GM10248 (cell line): ENCODE measurements at regions not wholly inside any gene's neighbourhood (a gene's known extent, or its start where the extent isn't known, plus 50 kb on each side); places are given as distances from the start of the nearest gene placed in this dataset.

Experiments
- CTCF ChIA-PET: fragments of 300-600 bp; sonication (Branson Sonifier 250); formaldehyde crosslinking; extraction: SDS; loops from one replicate; lab custom pipeline; 2021; ENCODE audit warnings: antibody characterized with exemption; lab: Yijun Ruan, JAX
- POLR2A ChIA-PET: fragments of 350-650 bp; sonication (Branson Sonifier 250); formaldehyde crosslinking; extraction: SDS; loops from one replicate; lab custom pipeline; 2020; ENCODE audit warnings: antibody characterized with exemption; lab: Yijun Ruan, JAX
- DNase-seq: peaks from one replicate; pipeline ENCODE4 v3.0.0; 2012; ENCODE audit errors: extremely low spot score
- TF ChIP-seq, protein P1 (sequence below): IDR thresholded peaks from 2 replicates; pipeline ENCODE4 v1.5.1; 2012; ENCODE audit warnings: mild to moderate bottlenecking, low read depth; ENCODE audit errors: extremely low read depth, missing control alignments, control extremely low read depth

DNA sequence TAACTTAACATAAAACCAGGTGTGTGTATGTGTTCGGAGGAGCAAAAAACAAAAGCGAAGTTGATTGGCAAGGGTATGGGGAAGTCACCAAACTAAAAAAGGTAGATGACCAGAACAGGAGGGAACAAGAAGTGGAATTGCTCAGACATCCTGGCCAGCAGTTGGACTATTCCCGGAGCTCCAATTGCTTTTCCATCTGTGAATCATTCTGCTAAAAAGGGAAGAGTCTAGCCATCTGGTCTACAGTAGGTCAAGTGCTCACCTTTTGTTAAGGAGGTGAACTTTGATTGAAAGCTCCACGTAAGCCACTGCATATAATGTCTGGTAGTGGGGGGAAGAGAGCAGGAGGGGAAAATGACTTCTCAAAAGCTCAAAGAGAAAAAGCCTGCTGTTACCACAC lies 50.0 kb upstream of the BET1 start:
- TF ChIP-seq, protein P1, sequence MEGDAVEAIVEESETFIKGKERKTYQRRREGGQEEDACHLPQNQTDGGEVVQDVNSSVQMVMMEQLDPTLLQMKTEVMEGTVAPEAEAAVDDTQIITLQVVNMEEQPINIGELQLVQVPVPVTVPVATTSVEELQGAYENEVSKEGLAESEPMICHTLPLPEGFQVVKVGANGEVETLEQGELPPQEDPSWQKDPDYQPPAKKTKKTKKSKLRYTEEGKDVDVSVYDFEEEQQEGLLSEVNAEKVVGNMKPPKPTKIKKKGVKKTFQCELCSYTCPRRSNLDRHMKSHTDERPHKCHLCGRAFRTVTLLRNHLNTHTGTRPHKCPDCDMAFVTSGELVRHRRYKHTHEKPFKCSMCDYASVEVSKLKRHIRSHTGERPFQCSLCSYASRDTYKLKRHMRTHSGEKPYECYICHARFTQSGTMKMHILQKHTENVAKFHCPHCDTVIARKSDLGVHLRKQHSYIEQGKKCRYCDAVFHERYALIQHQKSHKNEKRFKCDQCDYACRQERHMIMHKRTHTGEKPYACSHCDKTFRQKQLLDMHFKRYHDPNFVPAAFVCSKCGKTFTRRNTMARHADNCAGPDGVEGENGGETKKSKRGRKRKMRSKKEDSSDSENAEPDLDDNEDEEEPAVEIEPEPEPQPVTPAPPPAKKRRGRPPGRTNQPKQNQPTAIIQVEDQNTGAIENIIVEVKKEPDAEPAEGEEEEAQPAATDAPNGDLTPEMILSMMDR = no peak
- ChIA-PET POLR2A (no interaction called here), CTCF (interaction anchor here (0.6 to 2.7 kb wide), 2 partner anchors 13 to 152 kb away, joined by 3 to 11 read pairs; no protein-coding TSS in a partner anchor)
- DNase-seq = no peak

DNA sequence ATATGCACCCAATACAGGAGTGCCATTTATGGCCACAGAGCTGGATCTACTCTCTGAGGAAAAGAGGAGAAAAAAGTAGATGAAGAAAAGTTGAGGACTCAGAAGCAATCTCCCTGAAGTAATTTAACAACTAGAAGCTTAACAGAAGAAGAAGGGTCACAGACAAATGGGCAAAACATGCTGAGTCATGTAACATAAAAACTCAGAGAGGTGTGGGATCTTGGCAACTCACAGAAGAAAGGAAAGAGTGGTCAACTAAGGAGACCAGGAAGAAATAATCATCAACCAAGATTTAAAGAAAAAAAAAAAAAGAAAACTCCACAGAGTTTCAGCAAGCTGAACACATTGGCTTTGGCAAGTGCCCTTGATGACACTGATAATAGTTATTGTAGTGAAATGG lies 51.8 kb upstream of the BET1 start:
- POLR2A ChIA-PET = no interaction called here
- no peak for DNase-seq
- TF ChIP-seq, protein P1 = no peak
- CTCF ChIA-PET = interaction anchor here (1.6 to 2.7 kb wide), 4 partner anchors 10 to 36 kb away, joined by 3 to 11 read pairs (median 6); no protein-coding TSS in a partner anchor

DNA sequence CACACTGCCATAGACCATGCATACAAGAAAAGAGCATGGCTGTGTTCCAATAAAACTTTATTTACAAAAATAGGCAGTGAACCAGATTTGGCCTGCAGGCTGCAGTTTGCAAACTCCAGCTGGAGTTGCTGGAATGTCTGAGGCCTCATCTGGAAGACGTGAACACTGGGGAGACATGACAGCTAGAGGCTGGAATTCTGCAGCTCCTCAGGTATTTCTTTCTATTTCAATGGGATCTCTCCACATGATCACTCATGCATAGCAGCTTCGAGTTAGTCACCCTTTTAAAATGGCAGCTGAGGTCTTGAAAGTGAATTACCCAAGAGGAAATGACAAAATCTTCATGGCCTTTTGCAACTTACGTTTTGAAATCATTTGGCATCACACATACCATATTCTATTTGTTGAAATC lies 52.6 kb upstream of the BET1 start:
- CTCF ChIA-PET = interaction anchor here (1.3 to 2.0 kb wide), 4 partner anchors 11 to 35 kb away, joined by 3 to 7 read pairs (median 4); no protein-coding TSS in a partner anchor
- POLR2A ChIA-PET = no interaction called here
- DNase-seq = no peak
- TF ChIP-seq, protein P1 = no peak

DNA sequence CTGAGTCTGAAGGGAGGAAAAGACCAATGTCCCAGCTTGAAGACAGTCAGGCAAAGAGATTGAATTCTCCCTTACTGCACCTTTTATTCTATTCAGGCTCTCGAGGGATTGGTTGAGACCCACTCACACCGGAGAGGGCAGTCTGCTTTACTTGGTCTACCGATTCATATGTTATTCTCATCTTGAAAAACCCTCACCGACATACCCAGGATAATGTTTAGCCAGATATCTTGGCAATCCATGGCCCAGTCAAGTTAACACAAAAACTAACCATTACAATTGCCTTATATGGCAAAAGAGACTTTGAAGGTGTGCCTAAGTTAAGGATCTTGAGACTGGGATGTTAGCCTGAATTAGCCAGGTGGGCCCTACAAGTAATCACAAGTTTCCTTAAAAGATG lies 53.8 kb upstream of the BET1 start:
- POLR2A ChIA-PET = no interaction called here
- TF ChIP-seq, protein P1 = no peak
- CTCF ChIA-PET = no interaction called here
- no peak for DNase-seq

DNA sequence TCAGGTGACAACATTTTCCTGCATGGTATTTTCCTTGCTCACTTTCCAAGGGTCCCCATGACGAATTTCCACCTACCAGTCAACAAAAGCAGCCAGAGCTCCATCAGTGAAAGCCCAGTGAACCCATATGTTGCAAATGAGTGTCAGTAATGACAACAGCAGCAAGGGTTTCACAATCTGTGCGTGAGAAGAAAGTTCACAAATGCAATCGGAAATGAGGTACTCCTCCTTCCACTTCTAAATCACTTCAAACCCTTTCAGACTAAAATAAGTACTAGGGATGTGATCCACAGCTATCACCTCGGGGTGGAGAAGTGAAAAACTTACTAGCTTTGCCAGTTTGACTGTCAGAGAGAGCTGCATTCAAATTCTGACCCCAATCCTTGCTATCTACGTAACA lies 55.6 kb upstream of the BET1 start:
- ChIA-PET CTCF (interaction anchor here (1.8 kb wide), 1 partner anchor 9 kb away, joined by 7 read pairs; no protein-coding TSS in a partner anchor), POLR2A (no interaction called here)

DNA sequence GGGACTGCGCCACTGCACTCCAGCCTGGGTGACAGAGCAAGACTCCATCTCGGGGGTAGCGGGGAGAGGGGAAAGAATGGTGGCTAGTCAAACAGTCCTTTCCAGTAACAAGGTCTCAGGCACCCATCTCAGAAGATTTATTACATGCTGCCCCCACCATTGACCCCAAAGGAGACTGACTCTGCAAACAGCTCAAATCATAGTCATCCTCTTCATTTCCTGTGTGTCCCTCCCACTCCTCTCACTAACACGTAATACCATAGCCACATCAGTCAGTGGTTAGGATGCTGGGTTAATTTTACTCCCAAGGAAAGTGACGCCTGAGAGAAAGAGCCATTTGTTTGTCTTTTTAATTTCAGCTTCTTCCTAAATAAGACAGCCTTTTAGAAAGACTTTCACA lies 56.6 kb upstream of the BET1 start:
- CTCF ChIA-PET = interaction anchor here (1.8 to 2.1 kb wide), 2 partner anchors 10 to 26 kb away, joined by 6 to 7 read pairs; no protein-coding TSS in a partner anchor
- TF ChIP-seq, protein P1 = no peak
- DNase-seq = no peak
- POLR2A ChIA-PET = no interaction called here

More for the DNA sequence above, 55.6 kb upstream of the BET1 start:
- TF ChIP-seq, protein P1 = no peak
- peak; percentile 35 for DNase-seq
